Activated CD4-positive, CD25-positive, alpha-beta regulatory T cell treated with anti-CD3 and anti-CD28 coated beads, Interleukin-2, amount 50 U/mL, for 24 hours (primary cell): ENCODE measurements at regions not wholly inside any gene's neighbourhood (a gene's known extent, or its start where the extent isn't known, plus 50 kb on each side); places are given as distances from the start of the nearest gene placed in this dataset.
"Not testable (repeated sequence)": the region's sequence is repeated elsewhere in the genome, so short reads cannot be mapped to it uniquely, and the experiment has no call there.

ENCODE experiments used
- ATAC-seq, 2 donors: fragments of 150-1000 bp; cut with Tn5 transposase; one replicate each; pipeline ENCODE4 v1.10.0; 2021; ENCODE audit warnings: mild to moderate bottlenecking in 1 of 2, moderate library complexity in 1 of 2

DNA sequence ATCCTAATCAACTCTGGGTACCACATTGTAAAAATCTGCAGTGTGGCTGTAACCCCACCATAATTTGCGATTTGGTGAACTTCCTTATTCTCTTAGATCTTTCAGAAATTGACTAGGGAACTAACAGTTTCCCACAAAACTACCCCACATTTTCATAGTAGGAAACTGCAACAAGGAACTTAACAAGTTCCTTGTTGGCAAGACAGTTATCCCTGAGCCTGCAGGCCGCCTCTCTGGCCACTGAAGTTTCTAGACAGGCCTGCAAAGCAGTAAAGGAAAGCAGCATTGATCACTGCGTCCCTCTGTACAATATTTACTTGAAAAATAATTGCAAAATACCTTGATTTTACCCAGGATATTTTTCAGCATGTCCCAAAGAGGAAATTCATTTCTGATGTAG is 372.9 kb downstream of the ANAPC1 start:
- not testable (repeated sequence) for ATAC-seq

DNA sequence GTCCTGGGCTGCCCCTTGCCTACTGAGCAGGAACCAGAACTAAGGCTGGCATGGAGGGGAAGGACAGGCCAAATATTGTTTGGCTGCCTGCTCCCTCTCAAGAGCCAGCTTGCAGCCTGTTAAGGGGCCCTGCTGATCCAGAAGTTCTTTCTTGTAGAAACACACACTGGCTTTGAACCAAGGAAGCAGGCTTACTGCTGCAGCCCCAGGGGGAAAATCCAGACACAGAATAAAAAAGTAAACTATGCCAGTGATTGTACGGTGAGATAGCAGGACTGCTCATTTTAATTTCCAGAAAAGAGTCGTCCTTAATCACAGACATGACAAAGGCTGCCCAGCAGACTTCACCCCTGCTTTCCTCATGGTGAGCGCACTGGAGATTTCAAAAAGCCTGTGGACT is 371.6 kb downstream of the ANAPC1 start:
- ATAC-seq = not testable (repeated sequence)

GRCh38 chr2:111514138-111514537 is 369.9 kb downstream of the ANAPC1 start:
- ATAC-seq = peak; percentile 65 to 78

GRCh38 chr2:111517050-111517720 is 366.8 kb downstream of the ANAPC1 start:
- ATAC-seq = not testable (repeated sequence)

DNA sequence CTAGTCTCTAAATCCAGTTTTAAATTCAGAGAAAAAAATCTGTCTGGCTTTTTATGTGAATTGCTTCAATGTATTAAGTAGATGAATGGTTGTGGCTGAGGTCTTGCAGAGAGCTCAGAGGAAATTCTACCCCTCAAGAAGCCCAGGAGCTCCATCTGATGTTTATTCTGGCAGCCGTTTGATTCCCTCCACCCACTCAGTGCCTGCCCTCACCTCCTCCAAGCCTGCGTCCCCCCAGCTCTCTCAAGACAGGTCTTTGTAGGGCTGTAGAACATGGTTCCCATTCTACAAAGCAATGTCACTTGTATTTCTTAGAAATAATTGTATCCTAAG is 366.3 kb downstream of the ANAPC1 start:
- ATAC-seq = not testable (repeated sequence)

GRCh38 chr2:111519071-111519470 is 364.9 kb downstream of the ANAPC1 start:
- no peak for ATAC-seq

DNA sequence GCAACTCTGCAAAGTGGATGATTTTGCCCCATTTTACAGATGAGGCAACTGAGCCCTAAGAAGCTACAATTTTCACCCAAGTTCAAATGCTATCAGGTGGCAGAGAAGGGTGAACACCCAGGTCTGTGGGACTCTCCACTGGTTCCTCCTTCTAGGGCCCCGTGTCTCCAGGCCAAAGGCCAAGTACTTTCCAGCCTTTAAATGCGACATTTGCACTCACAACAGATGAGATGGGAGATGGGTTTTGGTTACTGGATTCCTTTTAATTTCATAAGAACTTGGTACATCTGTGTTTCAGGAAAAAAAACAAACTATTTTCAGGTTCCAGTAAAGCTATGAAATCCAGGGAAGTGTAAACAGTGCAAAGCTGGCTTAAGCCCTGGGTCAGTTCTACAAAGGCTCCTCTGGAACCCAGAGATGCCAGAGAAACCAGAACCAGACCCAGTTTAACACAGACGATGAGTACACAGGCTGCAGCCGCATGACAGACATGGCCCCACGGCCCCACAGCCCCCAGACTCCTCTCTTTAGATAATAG is 361.7 kb downstream of the ANAPC1 start:
- ATAC-seq = no peak

DNA sequence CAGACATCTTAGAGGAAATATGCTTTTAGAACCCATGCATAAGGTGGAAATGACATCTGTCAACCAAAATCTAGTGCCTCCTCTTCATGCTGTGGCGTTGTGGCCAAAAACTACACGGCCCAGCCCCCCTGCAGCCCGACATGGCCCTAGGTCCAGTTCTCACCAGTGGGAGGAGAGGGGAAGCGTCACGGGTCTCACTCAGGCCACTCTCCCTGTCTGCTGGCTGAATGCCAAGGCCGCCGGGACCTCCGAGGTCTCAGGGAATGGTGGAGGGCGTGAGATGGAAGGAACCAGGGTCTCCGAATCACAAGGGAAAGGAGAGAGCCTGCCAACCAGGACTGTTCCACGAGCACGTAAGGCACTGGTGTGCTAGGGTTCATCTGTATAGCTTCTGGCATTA is 361.0 kb downstream of the ANAPC1 start:
- ATAC-seq = no peak

GRCh38 chr2:111525026-111525425 is 359.0 kb downstream of the ANAPC1 start:
- ATAC-seq = peak; percentile 25

- ATAC-seq = not testable (repeated sequence)
Observed at GRCh38 chr2:111526041-111526639, 357.9 kb downstream of the ANAPC1 start.

DNA sequence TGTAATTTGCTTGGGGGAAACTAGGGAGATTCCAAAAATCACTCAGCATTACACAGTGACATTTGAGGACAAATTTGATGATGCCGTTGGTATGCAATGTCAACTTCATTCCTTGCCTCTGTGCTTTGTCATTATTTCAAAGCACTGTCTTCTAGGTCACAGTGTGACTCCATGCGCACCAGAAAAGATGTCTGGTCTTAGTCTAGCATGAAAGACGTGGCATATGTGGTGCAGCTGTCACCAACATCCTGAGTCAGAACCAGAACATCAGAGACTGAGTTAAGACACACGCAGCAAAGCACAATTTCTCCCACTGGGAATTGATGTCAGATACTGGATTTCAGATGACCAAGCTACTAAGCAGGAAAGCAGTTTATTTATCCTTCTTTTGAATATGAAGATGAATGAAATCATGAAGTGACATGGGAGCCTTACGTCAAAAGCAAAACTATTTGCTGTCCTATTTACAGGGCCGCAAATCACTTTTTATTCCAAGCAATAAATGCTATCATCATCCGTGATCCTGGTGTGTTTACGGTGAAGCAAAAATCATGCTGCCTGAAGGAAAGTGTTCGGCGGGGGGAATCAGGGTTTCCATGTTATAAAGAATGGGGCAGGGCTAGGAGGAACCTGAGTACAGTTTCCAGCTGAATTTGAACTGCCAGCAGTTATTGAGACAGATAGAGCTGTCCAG is 356.1 kb downstream of the ANAPC1 start:
- ATAC-seq = peak; percentile 78 to 86

DNA sequence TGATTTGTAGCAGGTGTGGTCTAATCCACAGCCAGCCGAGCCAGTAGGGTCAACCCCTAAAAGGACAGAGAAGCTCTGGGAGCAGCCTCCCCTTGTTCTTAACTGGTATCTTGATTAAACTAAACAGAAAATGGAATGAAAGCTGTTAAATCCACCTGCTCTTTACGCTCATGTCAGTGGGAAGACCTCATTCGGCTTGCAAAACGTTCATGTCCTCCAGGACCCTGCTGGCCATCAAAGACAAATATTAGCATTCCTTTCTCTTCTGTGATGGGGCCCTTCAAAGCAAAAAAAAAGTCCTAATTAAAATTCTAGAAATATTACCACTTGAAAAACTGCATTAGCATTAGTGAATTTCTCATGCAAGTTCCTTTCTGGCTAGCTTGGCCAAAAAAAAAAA is 355.0 kb downstream of the ANAPC1 start:
- not testable (repeated sequence) for ATAC-seq

DNA sequence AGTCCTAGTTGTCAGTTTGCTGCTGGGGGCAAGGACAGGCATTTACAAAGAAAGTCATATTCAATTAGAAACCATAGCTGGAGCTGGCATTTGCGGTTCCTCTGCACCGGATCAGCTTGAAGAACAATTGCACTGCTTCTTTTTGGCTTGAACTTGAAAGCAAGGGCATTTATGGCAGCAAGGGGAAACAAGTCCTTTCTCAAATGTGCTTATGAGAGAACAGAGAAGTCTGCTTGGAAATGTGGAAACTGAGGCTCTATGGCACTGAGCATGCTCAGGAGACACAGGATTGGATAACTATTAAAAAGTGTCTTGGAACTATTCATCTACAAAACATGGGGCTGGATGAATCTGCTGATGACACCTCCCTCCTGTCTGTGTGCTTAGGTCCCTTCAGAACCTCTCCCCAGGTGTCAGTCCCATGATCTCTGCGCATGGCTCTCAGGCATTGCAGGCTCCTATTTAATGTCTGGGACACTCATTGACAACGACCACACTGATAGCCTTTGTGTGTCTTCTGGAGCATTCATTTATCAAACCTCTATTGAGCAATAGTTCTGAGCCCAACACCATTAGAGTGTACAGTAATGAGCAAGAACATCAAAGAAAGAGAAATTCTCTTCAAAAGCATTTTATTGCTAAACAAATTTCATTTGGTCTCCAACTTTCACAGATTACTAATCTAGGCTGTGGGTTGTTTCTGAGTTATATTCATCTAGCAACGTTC is 353.6 kb downstream of the ANAPC1 start:
- not testable (repeated sequence) for ATAC-seq

GRCh38 chr2:111532682-111533556 is 351.1 kb downstream of the ANAPC1 start:
- peak; percentile 64 for ATAC-seq

DNA sequence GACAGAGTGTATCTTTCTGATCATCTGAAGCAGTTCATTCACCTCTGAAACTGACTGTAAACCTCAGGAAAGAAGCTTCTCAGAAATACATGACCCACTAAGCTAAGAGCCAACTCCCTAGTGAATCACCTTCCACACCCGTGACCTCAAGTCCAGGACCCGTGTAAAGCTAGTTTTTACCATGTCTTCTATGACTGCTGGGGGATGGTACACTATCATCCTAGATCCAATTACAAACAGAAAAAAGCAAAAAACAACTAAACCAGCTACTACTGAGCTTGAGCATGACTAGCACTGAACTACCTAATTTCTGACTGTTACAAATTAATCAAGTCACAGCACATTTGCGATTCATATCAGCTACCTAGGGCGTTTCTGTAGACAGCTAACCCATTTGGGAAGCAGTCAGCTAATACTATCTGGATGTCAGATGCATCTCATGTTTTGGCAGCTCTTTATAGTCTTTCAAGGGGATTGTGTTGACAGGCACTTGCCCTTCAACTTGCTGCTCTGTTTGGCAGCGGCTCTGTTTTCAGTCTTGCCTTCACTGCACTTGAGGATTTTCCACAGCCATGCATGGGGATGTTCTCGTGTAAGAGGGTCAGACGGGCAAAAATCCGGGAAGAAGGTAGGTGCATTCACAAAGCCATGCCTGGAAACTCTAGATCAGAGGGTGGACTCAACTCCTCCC is 350.3 kb downstream of the ANAPC1 start:
- peak; percentile 79 to 81 for ATAC-seq

GRCh38 chr2:111534910-111535352 is 349.1 kb downstream of the ANAPC1 start:
- no peak for ATAC-seq

DNA sequence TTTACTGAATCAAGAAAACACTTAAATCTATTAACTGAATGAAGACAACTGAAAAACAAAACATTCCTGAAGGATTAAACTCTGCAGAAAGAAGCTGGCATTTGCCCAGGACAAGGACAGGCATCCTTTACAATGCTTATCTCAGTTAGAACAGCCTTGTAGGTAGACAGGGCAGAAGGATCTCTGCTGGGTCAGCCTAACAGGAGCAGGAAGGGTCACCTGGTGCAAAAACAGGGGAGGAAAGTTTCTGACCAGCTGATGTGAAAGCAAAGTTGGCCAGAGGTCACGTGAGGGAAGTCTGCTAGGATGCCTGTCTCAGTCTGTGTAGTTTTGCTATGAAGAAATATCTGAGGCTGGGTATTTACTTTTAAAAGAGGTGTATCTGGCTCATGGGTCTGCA is 348.6 kb downstream of the ANAPC1 start:
- ATAC-seq = no peak

- no peak for ATAC-seq
Observed at GRCh38 chr2:111537078-111537655, 346.8 kb downstream of the ANAPC1 start.

- ATAC-seq = not testable (repeated sequence)
Observed at GRCh38 chr2:111539991-111540390, 344.0 kb downstream of the ANAPC1 start.

- not testable (repeated sequence) for ATAC-seq
Observed at GRCh38 chr2:111542120-111542774, 341.7 kb downstream of the ANAPC1 start.
